AG09309 (cell line): ENCODE measurements at regions not wholly inside any gene's neighbourhood (a gene's known extent, or its start where the extent isn't known, plus 50 kb on each side); places are given as distances from the start of the nearest gene placed in this dataset.

Experiments used
- DNase-seq: peaks from one replicate; pipeline ENCODE4 v3.0.0-alpha.2; 2010; ENCODE audit warnings: low read depth
- H3K4me3 ChIP-seq: 2 replicates; pipeline ENCODE4 v1.5.1; 2011; ENCODE audit warnings: mild to moderate bottlenecking, low read depth, low read length, moderate library complexity; ENCODE audit not compliant: control insufficient read depth
- CTCF ChIP-seq: IDR thresholded peaks from 2 replicates; pipeline ENCODE4 v1.5.1; 2011; ENCODE audit warnings: mild to moderate bottlenecking, low read depth, low read length, inconsistent platforms; ENCODE audit not compliant: insufficient read depth, control insufficient read depth; ENCODE audit errors: missing control alignments

GRCh38 chr1:88302843-88303486 lies 381.1 kb upstream of the PKN2 start:
- H3K4me3 ChIP-seq = no peak overlapping the region
- no peak for DNase-seq
- TF ChIP-seq CTCF = peak; percentile 27

GRCh38 chr1:88311265-88311664 lies 372.8 kb upstream of the PKN2 start:
- TF ChIP-seq CTCF = no peak
- DNase-seq = no peak
- no peak overlapping the region for H3K4me3 ChIP-seq

GRCh38 chr1:88311907-88312306 lies 372.2 kb upstream of the PKN2 start:
- no peak for TF ChIP-seq CTCF
- H3K4me3 ChIP-seq = no peak overlapping the region
- no peak for DNase-seq

- no peak overlapping the region for H3K4me3 ChIP-seq
Measured at GRCh38 chr1:88317396-88317795, 366.7 kb upstream of the PKN2 start.

GRCh38 chr1:88318740-88319139 lies 365.3 kb upstream of the PKN2 start:
- DNase-seq = no peak
- no peak overlapping the region for H3K4me3 ChIP-seq
- no peak for TF ChIP-seq CTCF

More at GRCh38 chr1:88317396-88317795, 366.7 kb upstream of the PKN2 start:
- DNase-seq = no peak
- TF ChIP-seq CTCF = no peak

- TF ChIP-seq CTCF = no peak
- H3K4me3 ChIP-seq = no peak overlapping the region
- DNase-seq = no peak
Measured at GRCh38 chr1:88320291-88320690, 363.8 kb upstream of the PKN2 start.

GRCh38 chr1:88321706-88322105 lies 362.4 kb upstream of the PKN2 start:
- no peak for DNase-seq
- TF ChIP-seq CTCF = no peak
- no peak overlapping the region for H3K4me3 ChIP-seq
